Nephron (organoid): ENCODE measurements at regions not wholly inside any gene's neighbourhood (a gene's known extent, or its start where the extent isn't known, plus 50 kb on each side); places are given as distances from the start of the nearest gene placed in this dataset.
"Not testable (repeated sequence)": the region's sequence is repeated elsewhere in the genome, so short reads cannot be mapped to it uniquely, and the experiment has no call there.

ENCODE experiments used
- H3K27ac Mint-ChIP-seq, 3 experiments: 2 replicates each; pipeline ENCODE4 v1.8.0; 2020; ENCODE audit warnings: mixed read lengths in 3 of 3, mild to moderate bottlenecking in 2 of 3, moderate library complexity in 1 of 3
- H3K27me3 Mint-ChIP-seq: 2 replicates; pipeline ENCODE4 v1.8.0; 2021; ENCODE audit warnings: low read depth, mild to moderate bottlenecking, moderate library complexity, mixed read lengths
- H3K36me3 Mint-ChIP-seq: 2 replicates; pipeline ENCODE4 v1.8.0; 2020; ENCODE audit warnings: low read depth, mixed read lengths
- H3K4me1 Mint-ChIP-seq: 2 replicates; pipeline ENCODE4 v1.8.0; 2020; ENCODE audit warnings: mixed read lengths
- H3K4me3 Mint-ChIP-seq, 3 experiments: 2 replicates each; pipeline ENCODE4 v1.8.0; 2020; ENCODE audit warnings: mild to moderate bottlenecking in 3 of 3, mixed read lengths in 3 of 3, moderate library complexity in 2 of 3
- H3K9me3 Mint-ChIP-seq: 2 replicates; pipeline ENCODE4 v1.8.0; 2020; ENCODE audit warnings: mixed read lengths
- TF ChIP-seq, protein P1 (sequence below), 3 experiments: fragments of 200-600 bp; sonication (generic); IDR thresholded peaks; one replicate each; pipeline ENCODE4 v1.5.0; 2021; ENCODE audit warnings: antibody characterized with exemption in 3 of 3; ENCODE audit not compliant: unreplicated experiment in 3 of 3

GRCh38 chr12:58741226-58741625 is 179.1 kb downstream of the LRIG3 start:
- H3K4me1 Mint-ChIP-seq: peaks cover 5% of the 10 kb centered on the region

GRCh38 chr12:58745348-58746125 is 174.8 kb downstream of the LRIG3 start:
- TF ChIP-seq, protein P1, sequence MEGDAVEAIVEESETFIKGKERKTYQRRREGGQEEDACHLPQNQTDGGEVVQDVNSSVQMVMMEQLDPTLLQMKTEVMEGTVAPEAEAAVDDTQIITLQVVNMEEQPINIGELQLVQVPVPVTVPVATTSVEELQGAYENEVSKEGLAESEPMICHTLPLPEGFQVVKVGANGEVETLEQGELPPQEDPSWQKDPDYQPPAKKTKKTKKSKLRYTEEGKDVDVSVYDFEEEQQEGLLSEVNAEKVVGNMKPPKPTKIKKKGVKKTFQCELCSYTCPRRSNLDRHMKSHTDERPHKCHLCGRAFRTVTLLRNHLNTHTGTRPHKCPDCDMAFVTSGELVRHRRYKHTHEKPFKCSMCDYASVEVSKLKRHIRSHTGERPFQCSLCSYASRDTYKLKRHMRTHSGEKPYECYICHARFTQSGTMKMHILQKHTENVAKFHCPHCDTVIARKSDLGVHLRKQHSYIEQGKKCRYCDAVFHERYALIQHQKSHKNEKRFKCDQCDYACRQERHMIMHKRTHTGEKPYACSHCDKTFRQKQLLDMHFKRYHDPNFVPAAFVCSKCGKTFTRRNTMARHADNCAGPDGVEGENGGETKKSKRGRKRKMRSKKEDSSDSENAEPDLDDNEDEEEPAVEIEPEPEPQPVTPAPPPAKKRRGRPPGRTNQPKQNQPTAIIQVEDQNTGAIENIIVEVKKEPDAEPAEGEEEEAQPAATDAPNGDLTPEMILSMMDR (IDR thresholded peaks at IDR 0.05; ENCODE audit: unreplicated experiment in 3 of 3): no peak
- peaks cover 10% of the 10 kb centered on the region for H3K4me1 Mint-ChIP-seq
- H3K27ac Mint-ChIP-seq: no peak overlapping the region
- H3K27me3 Mint-ChIP-seq: no peaks in the 10 kb centered on the region
- peaks cover 3% of the 10 kb centered on the region for H3K9me3 Mint-ChIP-seq
- no peak overlapping the region for H3K4me3 Mint-ChIP-seq
- H3K36me3 Mint-ChIP-seq: no peaks in the 10 kb centered on the region

More at GRCh38 chr12:58741226-58741625, 179.1 kb downstream of the LRIG3 start:
- no peaks in the 10 kb centered on the region for H3K27me3 Mint-ChIP-seq
- H3K27ac Mint-ChIP-seq: no peak overlapping the region
- H3K4me3 Mint-ChIP-seq: no peak overlapping the region
- H3K36me3 Mint-ChIP-seq: no peaks in the 10 kb centered on the region
- TF ChIP-seq, protein P1 (IDR thresholded peaks at IDR 0.05; ENCODE audit: unreplicated experiment in 3 of 3): no peak
- H3K9me3 Mint-ChIP-seq: peaks cover 3% of the 10 kb centered on the region

GRCh38 chr12:58747533-58747932 is 172.8 kb downstream of the LRIG3 start:
- H3K27me3 Mint-ChIP-seq: no peaks in the 10 kb centered on the region
- H3K4me1 Mint-ChIP-seq: peaks cover 10% of the 10 kb centered on the region
- no peaks in the 10 kb centered on the region for H3K9me3 Mint-ChIP-seq
- no peak overlapping the region for H3K27ac Mint-ChIP-seq
- TF ChIP-seq, protein P1 (IDR thresholded peaks at IDR 0.05; ENCODE audit: unreplicated experiment in 3 of 3): no peak
- H3K36me3 Mint-ChIP-seq: no peaks in the 10 kb centered on the region
- no peak overlapping the region for H3K4me3 Mint-ChIP-seq

GRCh38 chr12:58750484-58750883 is 169.8 kb downstream of the LRIG3 start:
- Mint-ChIP-seq H3K9me3 (no peaks in the 10 kb centered on the region), H3K27ac (no peak overlapping the region), H3K4me3 (no peak overlapping the region), H3K4me1 (peaks cover 10% of the 10 kb centered on the region), H3K27me3 (no peaks in the 10 kb centered on the region), H3K36me3 (no peaks in the 10 kb centered on the region)
- TF ChIP-seq, protein P1 (IDR thresholded peaks at IDR 0.05; ENCODE audit: unreplicated experiment in 3 of 3): no peak

DNA sequence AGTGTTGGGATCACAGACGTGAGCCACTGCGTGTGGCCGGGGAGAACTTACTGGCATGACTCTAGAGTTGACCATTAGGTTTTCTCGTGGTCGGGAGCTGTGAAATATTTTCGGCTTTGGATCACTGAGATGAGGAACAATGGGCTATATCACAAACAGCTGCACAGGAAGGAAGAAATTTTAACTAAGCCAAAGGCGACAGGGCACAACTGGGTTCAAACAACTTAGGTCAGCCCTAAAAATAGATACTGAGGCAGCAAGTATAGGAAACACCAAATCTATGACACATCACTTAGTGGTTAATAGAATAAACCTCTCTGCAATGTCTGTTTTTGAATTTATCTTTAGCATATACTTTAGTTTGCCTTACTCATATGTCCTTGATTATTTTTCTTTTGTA is 162.9 kb downstream of the LRIG3 start:
- TF ChIP-seq, protein P1 (IDR thresholded peaks at IDR 0.05; ENCODE audit: unreplicated experiment in 3 of 3): no peak
- Mint-ChIP-seq H3K27me3 (no peaks in the 10 kb centered on the region), H3K4me1 (no peaks in the 10 kb centered on the region), H3K4me3 (no peak overlapping the region), H3K9me3 (peaks cover 2% of the 10 kb centered on the region), H3K27ac (no peak overlapping the region), H3K36me3 (no peaks in the 10 kb centered on the region)

- H3K36me3 Mint-ChIP-seq, H3K27ac Mint-ChIP-seq, H3K9me3 Mint-ChIP-seq, H3K4me3 Mint-ChIP-seq, H3K4me1 Mint-ChIP-seq, H3K27me3 Mint-ChIP-seq: not testable (repeated sequence)
These were observed 160.6 kb downstream of the LRIG3 start for GRCh38 chr12:58759745-58760144.
